ENCODE measurements at regions not wholly inside any gene's neighbourhood (a gene's known extent, or its start where the extent isn't known, plus 50 kb on each side); places are given as distances from the start of the nearest gene placed in this dataset.

DNA sequence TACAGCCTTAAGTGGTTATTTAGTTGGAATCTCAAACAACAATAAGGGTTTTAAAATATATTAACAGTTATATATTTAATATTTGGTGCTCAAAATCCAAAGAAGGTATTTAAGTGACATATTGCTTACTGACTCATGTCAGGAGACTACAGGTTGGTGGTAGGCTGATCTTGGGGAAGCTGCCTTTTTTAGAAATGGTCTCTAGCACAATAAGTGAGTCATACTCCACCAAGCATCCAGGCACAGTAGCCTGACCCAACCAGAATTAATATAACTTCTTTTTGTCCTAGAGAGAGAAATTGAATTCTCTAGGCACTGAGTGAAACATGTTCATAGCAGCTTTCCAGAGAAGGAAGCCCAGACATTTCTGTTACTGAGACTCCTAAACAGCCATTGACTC lies 868.5 kb upstream of the TENM4 start:
- H3K79me2 ChIP-seq (ENCODE audit: control insufficient read depth, insufficient read depth, low read length): no peaks in the 10 kb centered on the region
- H3K4me1 ChIP-seq (ENCODE audit: control insufficient read depth, insufficient read depth, low read length): no peaks in the 10 kb centered on the region
- no peaks in the 10 kb centered on the region for H3K9me3 ChIP-seq (replicated peaks; ENCODE audit: control insufficient read depth, insufficient read depth, low read length)
- in situ Hi-C loops (cut with MboI): no loop called here
- RAD21 ChIA-PET (ENCODE audit: unreplicated experiment): no interaction called here
- no peak for DNase-seq (ENCODE audit: low read depth, low spot score)
- no peaks in the 10 kb centered on the region for H4K20me1 ChIP-seq (ENCODE audit: control insufficient read depth, insufficient read depth)
- CTCF ChIA-PET: no interaction called here
- ATAC-seq: no peak
- H3K9ac ChIP-seq (ENCODE audit: control insufficient read depth, insufficient read depth, low read length): no peak overlapping the region
- POLR2A ChIA-PET: no interaction called here
- TF ChIP-seq ZNF24 (IDR thresholded peaks at IDR 0.05) (no peak), STAT1 (conservative IDR thresholded peaks at IDR 0.05) (no peak), EZH2 (IDR thresholded peaks at IDR 0.05; ENCODE audit: borderline replicate concordance, control insufficient read depth, low read depth, low read length) (no peak), PKNOX1 (IDR thresholded peaks at IDR 0.05) (no peak), SRF (IDR thresholded peaks at IDR 0.05; ENCODE audit: low read depth in 2 of 2, low read length in 2 of 2) (no peak), TCF7 (IDR thresholded peaks at IDR 0.05; ENCODE audit: borderline replicate concordance) (no peak), E2F8 (IDR thresholded peaks at IDR 0.05; ENCODE audit: low read depth, partially characterized antibody) (no peak)
- TF ChIP-seq, protein P1, sequence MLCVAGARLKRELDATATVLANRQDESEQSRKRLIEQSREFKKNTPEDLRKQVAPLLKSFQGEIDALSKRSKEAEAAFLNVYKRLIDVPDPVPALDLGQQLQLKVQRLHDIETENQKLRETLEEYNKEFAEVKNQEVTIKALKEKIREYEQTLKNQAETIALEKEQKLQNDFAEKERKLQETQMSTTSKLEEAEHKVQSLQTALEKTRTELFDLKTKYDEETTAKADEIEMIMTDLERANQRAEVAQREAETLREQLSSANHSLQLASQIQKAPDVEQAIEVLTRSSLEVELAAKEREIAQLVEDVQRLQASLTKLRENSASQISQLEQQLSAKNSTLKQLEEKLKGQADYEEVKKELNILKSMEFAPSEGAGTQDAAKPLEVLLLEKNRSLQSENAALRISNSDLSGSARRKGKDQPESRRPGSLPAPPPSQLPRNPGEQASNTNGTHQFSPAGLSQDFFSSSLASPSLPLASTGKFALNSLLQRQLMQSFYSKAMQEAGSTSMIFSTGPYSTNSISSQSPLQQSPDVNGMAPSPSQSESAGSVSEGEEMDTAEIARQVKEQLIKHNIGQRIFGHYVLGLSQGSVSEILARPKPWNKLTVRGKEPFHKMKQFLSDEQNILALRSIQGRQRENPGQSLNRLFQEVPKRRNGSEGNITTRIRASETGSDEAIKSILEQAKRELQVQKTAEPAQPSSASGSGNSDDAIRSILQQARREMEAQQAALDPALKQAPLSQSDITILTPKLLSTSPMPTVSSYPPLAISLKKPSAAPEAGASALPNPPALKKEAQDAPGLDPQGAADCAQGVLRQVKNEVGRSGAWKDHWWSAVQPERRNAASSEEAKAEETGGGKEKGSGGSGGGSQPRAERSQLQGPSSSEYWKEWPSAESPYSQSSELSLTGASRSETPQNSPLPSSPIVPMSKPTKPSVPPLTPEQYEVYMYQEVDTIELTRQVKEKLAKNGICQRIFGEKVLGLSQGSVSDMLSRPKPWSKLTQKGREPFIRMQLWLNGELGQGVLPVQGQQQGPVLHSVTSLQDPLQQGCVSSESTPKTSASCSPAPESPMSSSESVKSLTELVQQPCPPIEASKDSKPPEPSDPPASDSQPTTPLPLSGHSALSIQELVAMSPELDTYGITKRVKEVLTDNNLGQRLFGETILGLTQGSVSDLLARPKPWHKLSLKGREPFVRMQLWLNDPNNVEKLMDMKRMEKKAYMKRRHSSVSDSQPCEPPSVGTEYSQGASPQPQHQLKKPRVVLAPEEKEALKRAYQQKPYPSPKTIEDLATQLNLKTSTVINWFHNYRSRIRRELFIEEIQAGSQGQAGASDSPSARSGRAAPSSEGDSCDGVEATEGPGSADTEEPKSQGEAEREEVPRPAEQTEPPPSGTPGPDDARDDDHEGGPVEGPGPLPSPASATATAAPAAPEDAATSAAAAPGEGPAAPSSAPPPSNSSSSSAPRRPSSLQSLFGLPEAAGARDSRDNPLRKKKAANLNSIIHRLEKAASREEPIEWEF (IDR thresholded peaks at IDR 0.05; ENCODE audit: insufficient replicate concordance, low read depth, low read length): no peak
- SMC1A ChIA-PET (ENCODE audit: uncharacterized antibody, unreplicated experiment): no interaction called here
- H3K4me2 ChIP-seq (ENCODE audit: control insufficient read depth, insufficient read depth): no peak overlapping the region
- BruUV-seq (replicated peaks): no TSS peak
- no peaks in the 10 kb centered on the region for H3K27me3 ChIP-seq (replicated peaks in 1 of 2; ENCODE audit: control insufficient read depth in 2 of 2, insufficient read depth in 2 of 2, low read length in 1 of 2)
- intact Hi-C loops (cut with micrococcal nuclease; ENCODE audit: unreplicated experiment): no loop called here
- no peak for FAIRE-seq
- no peak overlapping the region for H3K27ac ChIP-seq (ENCODE audit: control insufficient read depth, insufficient read depth)
- no peak overlapping the region for H3K4me3 ChIP-seq
- no peaks in the 10 kb centered on the region for H3K36me3 ChIP-seq (ENCODE audit: control insufficient read depth in 2 of 2, insufficient read depth in 2 of 2, low read length in 1 of 2)
- no peak overlapping the region for H2AFZ ChIP-seq (ENCODE audit: control insufficient read depth, low read depth, low read length)
